Karpas-422 (cell line): ENCODE measurements at regions not wholly inside any gene's neighbourhood (a gene's known extent, or its start where the extent isn't known, plus 50 kb on each side); places are given as distances from the start of the nearest gene placed in this dataset.

Experiments used
- DNase-seq: peaks from one replicate; pipeline ENCODE4 v3.0.0-alpha.2; 2015
- H2AFZ ChIP-seq: fragments of 200-600 bp; sonication (generic); 2 replicates; pipeline ENCODE4 v1.6.1; 2014; ENCODE audit warnings: antibody characterized with exemption, low read length, mixed read lengths
- H3K27ac ChIP-seq: fragments of 200-600 bp; sonication (generic); 2 replicates; pipeline ENCODE4 v1.5.1; 2014; ENCODE audit warnings: mild to moderate bottlenecking, low read length, moderate library complexity
- H3K27me3 ChIP-seq: fragments of 200-600 bp; sonication (generic); 2 replicates; pipeline ENCODE4 v1.6.1; 2014; ENCODE audit warnings: low read length, mixed read lengths
- H3K36me3 ChIP-seq: fragments of 200-600 bp; sonication (generic); 2 replicates; pipeline ENCODE4 v1.6.1; 2014; ENCODE audit warnings: low read length, mixed read lengths; ENCODE audit not compliant: insufficient read depth
- H3K4me1 ChIP-seq: fragments of 200-600 bp; sonication (generic); 2 replicates; pipeline ENCODE4 v1.6.1; 2014; ENCODE audit warnings: mild to moderate bottlenecking, low read length, mixed read lengths
- H3K4me2 ChIP-seq: fragments of 200-600 bp; sonication (generic); 2 replicates; pipeline ENCODE4 v1.6.1; 2014; ENCODE audit warnings: low read length, low read depth, mild to moderate bottlenecking; ENCODE audit not compliant: poor library complexity, severe bottlenecking
- H3K4me3 ChIP-seq: fragments of 200-600 bp; sonication (generic); 2 replicates; pipeline ENCODE4 v1.5.1; 2014; ENCODE audit warnings: mild to moderate bottlenecking, antibody characterized with exemption, low read length, mixed read lengths
- H3K79me2 ChIP-seq: fragments of 200-600 bp; sonication (generic); 2 replicates; pipeline ENCODE4 v1.6.1; 2014; ENCODE audit warnings: mild to moderate bottlenecking, low read length, mixed read lengths
- H3K9ac ChIP-seq: fragments of 200-600 bp; sonication (generic); 2 replicates; pipeline ENCODE4 v1.6.0; 2014; ENCODE audit warnings: low read length
- H3K9me2 ChIP-seq: fragments of 200-600 bp; sonication (generic), shearing (Covaris generic); replicated peaks from 2 replicates; pipeline ENCODE4 v1.6.0; 2014; ENCODE audit warnings: mild to moderate bottlenecking, low read length, moderate library complexity; ENCODE audit not compliant: insufficient read depth
- H3K9me3 ChIP-seq: fragments of 300-700, 200-600 bp; sonication (generic); 2 replicates; pipeline ENCODE4 v1.6.1; 2014; ENCODE audit warnings: low read length, mixed read lengths
- H4K20me1 ChIP-seq: fragments of 200-600 bp; sonication (generic); 2 replicates; pipeline ENCODE4 v1.6.1; 2014; ENCODE audit warnings: mild to moderate bottlenecking, antibody characterized with exemption, low read length, low read depth; ENCODE audit not compliant: insufficient read depth

GRCh38 chr4:148984951-148985350 is 542.7 kb upstream of the NR3C2 start:
- Histone ChIP-seq H4K20me1 (no peaks in the 10 kb centered on the region), H3K4me1 (no peaks in the 10 kb centered on the region), H3K27ac (no peak overlapping the region), H3K9ac (no peak overlapping the region), H3K4me2 (no peak overlapping the region), H3K36me3 (no peaks in the 10 kb centered on the region), H3K9me2 (no peaks in the 10 kb centered on the region), H3K79me2 (no peaks in the 10 kb centered on the region), H3K27me3 (no peaks in the 10 kb centered on the region), H3K9me3 (no peaks in the 10 kb centered on the region; the same call in 1 of the 2 replicates), H2AFZ (no peak overlapping the region), H3K4me3 (no peak overlapping the region)
- DNase-seq = no peak

- H3K9me2 ChIP-seq = no peaks in the 10 kb centered on the region
- H3K4me1 ChIP-seq = no peaks in the 10 kb centered on the region
- no peak for DNase-seq
- no peaks in the 10 kb centered on the region for H3K27me3 ChIP-seq
- H3K4me3 ChIP-seq = no peak overlapping the region
- H4K20me1 ChIP-seq = no peaks in the 10 kb centered on the region
- no peak overlapping the region for H3K4me2 ChIP-seq
- H3K36me3 ChIP-seq = no peaks in the 10 kb centered on the region
- no peak overlapping the region for H3K27ac ChIP-seq
- H2AFZ ChIP-seq = no peak overlapping the region
- H3K9ac ChIP-seq = no peak overlapping the region
- no peaks in the 10 kb centered on the region; the same call in 1 of the 2 replicates for H3K9me3 ChIP-seq
- H3K79me2 ChIP-seq = no peaks in the 10 kb centered on the region
These were observed 540.0 kb upstream of the NR3C2 start for GRCh38 chr4:148982200-148982599.

- no peak for DNase-seq
- no peak overlapping the region for H3K27ac ChIP-seq
- H3K4me3 ChIP-seq = no peak overlapping the region
- no peak overlapping the region for H3K4me2 ChIP-seq
- H3K9me2 ChIP-seq = no peaks in the 10 kb centered on the region
- H4K20me1 ChIP-seq = no peaks in the 10 kb centered on the region
- no peaks in the 10 kb centered on the region for H3K36me3 ChIP-seq
- no peaks in the 10 kb centered on the region for H3K4me1 ChIP-seq
- H3K27me3 ChIP-seq = no peaks in the 10 kb centered on the region
- H3K79me2 ChIP-seq = no peaks in the 10 kb centered on the region
- H3K9me3 ChIP-seq = no peaks in the 10 kb centered on the region; the same call in 1 of the 2 replicates
- H3K9ac ChIP-seq = no peak overlapping the region
- H2AFZ ChIP-seq = no peak overlapping the region
These were observed 538.7 kb upstream of the NR3C2 start for GRCh38 chr4:148980782-148981480.

GRCh38 chr4:148978301-148978700 is 536.1 kb upstream of the NR3C2 start:
- Histone ChIP-seq H3K36me3 (no peaks in the 10 kb centered on the region), H3K4me1 (no peaks in the 10 kb centered on the region), H3K9ac (no peak overlapping the region), H4K20me1 (no peaks in the 10 kb centered on the region), H3K27me3 (no peaks in the 10 kb centered on the region), H2AFZ (no peak overlapping the region), H3K9me2 (0 out of 2 replicates have a peak, but pooled peaks cover 8% of the 10 kb centered on the region), H3K79me2 (no peaks in the 10 kb centered on the region), H3K4me3 (no peak overlapping the region), H3K27ac (no peak overlapping the region), H3K4me2 (no peak overlapping the region), H3K9me3 (no peaks in the 10 kb centered on the region)
- no peak for DNase-seq

GRCh38 chr4:148975464-148975863 is 533.2 kb upstream of the NR3C2 start:
- 0 out of 2 replicates have a peak, but pooled peaks cover 8% of the 10 kb centered on the region for H3K9me2 ChIP-seq
- H3K36me3 ChIP-seq = no peaks in the 10 kb centered on the region
- no peaks in the 10 kb centered on the region for H3K79me2 ChIP-seq
- H3K4me1 ChIP-seq = no peaks in the 10 kb centered on the region
- H2AFZ ChIP-seq = no peak overlapping the region
- H4K20me1 ChIP-seq = no peaks in the 10 kb centered on the region
- H3K9me3 ChIP-seq = no peaks in the 10 kb centered on the region
- no peak for DNase-seq
- no peak overlapping the region for H3K27ac ChIP-seq
- no peak overlapping the region for H3K4me2 ChIP-seq
- H3K4me3 ChIP-seq = no peak overlapping the region
- H3K27me3 ChIP-seq = no peaks in the 10 kb centered on the region
- H3K9ac ChIP-seq = no peak overlapping the region

GRCh38 chr4:148965080-148965479 is 522.9 kb upstream of the NR3C2 start:
- H3K4me2 ChIP-seq = no peak overlapping the region
- no peaks in the 10 kb centered on the region for H3K36me3 ChIP-seq
- no peaks in the 10 kb centered on the region for H3K79me2 ChIP-seq
- H3K27ac ChIP-seq = no peak overlapping the region
- no peaks in the 10 kb centered on the region for H3K4me1 ChIP-seq
- H2AFZ ChIP-seq = no peak overlapping the region
- H3K4me3 ChIP-seq = no peak overlapping the region
- no peaks in the 10 kb centered on the region for H4K20me1 ChIP-seq
- no peak for DNase-seq
- H3K9ac ChIP-seq = no peak overlapping the region
- H3K9me3 ChIP-seq = 0 out of 2 replicates have a peak, but pooled peaks cover 6% of the 10 kb centered on the region
- H3K27me3 ChIP-seq = 0 out of 2 replicates have a peak, but pooled peaks cover 4% of the 10 kb centered on the region
- H3K9me2 ChIP-seq = no peaks in the 10 kb centered on the region

GRCh38 chr4:148964456-148964855 is 522.2 kb upstream of the NR3C2 start:
- H3K9me3 ChIP-seq = 0 out of 2 replicates have a peak, but pooled peaks cover 6% of the 10 kb centered on the region
- H3K79me2 ChIP-seq = no peaks in the 10 kb centered on the region
- no peaks in the 10 kb centered on the region for H3K36me3 ChIP-seq
- no peaks in the 10 kb centered on the region for H3K9me2 ChIP-seq
- H2AFZ ChIP-seq = no peak overlapping the region
- H3K4me3 ChIP-seq = no peak overlapping the region
- H4K20me1 ChIP-seq = no peaks in the 10 kb centered on the region
- 0 out of 2 replicates have a peak, but pooled peaks cover 4% of the 10 kb centered on the region for H3K27me3 ChIP-seq
- H3K9ac ChIP-seq = no peak overlapping the region
- H3K4me1 ChIP-seq = no peaks in the 10 kb centered on the region
- no peak overlapping the region for H3K4me2 ChIP-seq
- H3K27ac ChIP-seq = no peak overlapping the region
- DNase-seq = no peak

GRCh38 chr4:148962539-148963290 is 520.5 kb upstream of the NR3C2 start:
- Histone ChIP-seq H3K4me1 (no peaks in the 10 kb centered on the region), H4K20me1 (no peaks in the 10 kb centered on the region), H3K9me3 (0 out of 2 replicates have a peak, but pooled peaks cover 6% of the 10 kb centered on the region), H3K27ac (no peak overlapping the region), H3K4me3 (no peak overlapping the region), H3K9ac (no peak overlapping the region), H3K4me2 (no peak overlapping the region), H3K9me2 (no peaks in the 10 kb centered on the region), H3K27me3 (0 out of 2 replicates have a peak, but pooled peaks cover 4% of the 10 kb centered on the region), H2AFZ (no peak overlapping the region), H3K79me2 (no peaks in the 10 kb centered on the region), H3K36me3 (no peaks in the 10 kb centered on the region)
- no peak for DNase-seq
